Stimulated activated CD8-positive, alpha-beta memory T cell treated with anti-CD3 and anti-CD28 coated beads, Interleukin-15, amount 100 ng/mL, for 4 hours (primary cell): ENCODE measurements at regions not wholly inside any gene's neighbourhood (a gene's known extent, or its start where the extent isn't known, plus 50 kb on each side); places are given as distances from the start of the nearest gene placed in this dataset.

Experiments used
- DNase-seq, 2 donors: peaks; one replicate each; pipeline ENCODE4 v3.0.0-alpha.2; 2020; ENCODE audit warnings: low read depth in 2 of 2

GRCh38 chr10:130787243-130787642 lies 524.3 kb downstream of the TCERG1L start:
- DNase-seq: no peak

GRCh38 chr10:130787821-130788220 lies 523.7 kb downstream of the TCERG1L start:
- no peak for DNase-seq

- DNase-seq: no peak
These were observed 521.2 kb downstream of the TCERG1L start for GRCh38 chr10:130790339-130790738.

GRCh38 chr10:130792096-130792845 lies 519.2 kb downstream of the TCERG1L start:
- DNase-seq: no peak

- DNase-seq: no peak
These were observed 515.7 kb downstream of the TCERG1L start for GRCh38 chr10:130795819-130796218.

GRCh38 chr10:130799532-130799931 lies 512.0 kb downstream of the TCERG1L start:
- no peak for DNase-seq

GRCh38 chr10:130800281-130800680 lies 511.2 kb downstream of the TCERG1L start:
- DNase-seq: no peak

GRCh38 chr10:130801276-130801675 lies 510.2 kb downstream of the TCERG1L start:
- no peak for DNase-seq

- no peak for DNase-seq
These were observed 509.7 kb downstream of the TCERG1L start for GRCh38 chr10:130801784-130802183.

- DNase-seq: no peak
These were observed 509.2 kb downstream of the TCERG1L start for GRCh38 chr10:130802301-130802700.

GRCh38 chr10:130804281-130804680 lies 507.2 kb downstream of the TCERG1L start:
- no peak for DNase-seq

GRCh38 chr10:130804778-130805634 lies 506.5 kb downstream of the TCERG1L start:
- no peak for DNase-seq

GRCh38 chr10:130805635-130806030 lies 505.9 kb downstream of the TCERG1L start:
- DNase-seq: no peak

GRCh38 chr10:130806426-130806825 lies 505.1 kb downstream of the TCERG1L start:
- no peak for DNase-seq

- no peak for DNase-seq
These were observed 504.4 kb downstream of the TCERG1L start for GRCh38 chr10:130807096-130807495.

GRCh38 chr10:130807721-130808120 lies 503.8 kb downstream of the TCERG1L start:
- DNase-seq: no peak

GRCh38 chr10:130808243-130808642 lies 503.3 kb downstream of the TCERG1L start:
- no peak for DNase-seq

- no peak for DNase-seq
These were observed 502.8 kb downstream of the TCERG1L start for GRCh38 chr10:130808686-130809085.

- no peak for DNase-seq
These were observed 502.3 kb downstream of the TCERG1L start for GRCh38 chr10:130809181-130809580.

- no peak for DNase-seq
These were observed 501.6 kb downstream of the TCERG1L start for GRCh38 chr10:130809761-130810515.

GRCh38 chr10:130810856-130811255 lies 500.7 kb downstream of the TCERG1L start:
- DNase-seq: no peak
